WTC11 (cell line): ENCODE measurements at regions not wholly inside any gene's neighbourhood (a gene's known extent, or its start where the extent isn't known, plus 50 kb on each side); places are given as distances from the start of the nearest gene placed in this dataset.

Source experiments
- ATAC-seq: fragments of 200-7000 bp; cut with Tn5 transposase; 2 replicates; pipeline ENCODE4 v1.10.0; 2021; ENCODE audit warnings: mild to moderate bottlenecking, moderate library complexity
- CTCF ChIA-PET: fragments of 300-600 bp; sonication (Branson Sonifier 250); formaldehyde crosslinking; loops from one replicate; lab custom pipeline; 2021; ENCODE audit warnings: antibody characterized with exemption; lab: Charles Lee
- POLR2A ChIA-PET: fragments of 350-600 bp; sonication (Branson Sonifier 250); formaldehyde crosslinking; loops from one replicate; lab custom pipeline; 2021; ENCODE audit warnings: antibody characterized with exemption; lab: Charles Lee
- DNase-seq: peaks from one replicate; pipeline ENCODE4 v3.0.0; 2021; ENCODE audit warnings: low spot score
- H3K27ac Mint-ChIP-seq: 2 replicates; pipeline ENCODE4 v1.8.0; 2021; ENCODE audit warnings: mixed read lengths
- H3K27me3 Mint-ChIP-seq: 2 replicates; pipeline ENCODE4 v1.8.0; 2021; ENCODE audit warnings: low read depth, mild to moderate bottlenecking, moderate library complexity, mixed read lengths
- H3K36me3 Mint-ChIP-seq: 2 replicates; pipeline ENCODE4 v1.8.0; 2021; ENCODE audit warnings: mixed read lengths
- H3K4me1 Mint-ChIP-seq: 2 replicates; pipeline ENCODE4 v1.8.0; 2022; ENCODE audit warnings: mixed read lengths
- H3K4me3 Mint-ChIP-seq: 2 replicates; pipeline ENCODE4 v1.8.0; 2021; ENCODE audit warnings: mild to moderate bottlenecking, moderate library complexity, mixed read lengths
- H3K9me3 Mint-ChIP-seq: 2 replicates; pipeline ENCODE4 v1.8.0; 2021; ENCODE audit warnings: mixed read lengths
- ESRRA ChIP-seq: sonication (generic); formaldehyde crosslinking; IDR thresholded peaks from 2 replicates; pipeline ENCODE4 v1.8.1; 2022; ENCODE audit warnings: mild to moderate bottlenecking, missing genetic modification reagents, borderline replicate concordance
- ETV6 ChIP-seq: sonication (generic); formaldehyde crosslinking; IDR thresholded peaks from 2 replicates; pipeline ENCODE4 v1.8.1; 2022; ENCODE audit warnings: mild to moderate bottlenecking, missing genetic modification reagents
- GABPB1 ChIP-seq: sonication (generic); formaldehyde crosslinking; IDR thresholded peaks from 2 replicates; pipeline ENCODE4 v1.8.1; 2023; ENCODE audit warnings: mild to moderate bottlenecking, missing genetic modification reagents
- JUN ChIP-seq: sonication (generic); formaldehyde crosslinking; IDR thresholded peaks from 2 replicates; pipeline ENCODE4 v1.8.0; 2023; ENCODE audit warnings: mild to moderate bottlenecking, missing genetic modification reagents
- NFE2L1 ChIP-seq: sonication (generic); formaldehyde crosslinking; IDR thresholded peaks from 2 replicates; pipeline ENCODE4 v1.8.1; 2023; ENCODE audit warnings: missing genetic modification reagents
- NR1H2 ChIP-seq: sonication (generic); formaldehyde crosslinking; IDR thresholded peaks from 2 replicates; pipeline ENCODE4 v1.9.0; 2021; ENCODE audit warnings: mild to moderate bottlenecking, moderate library complexity, missing genetic modification reagents
- OVOL2 ChIP-seq: fragments of 250-450 bp; sonication (Bioruptor Pico); IDR thresholded peaks from 2 replicates; pipeline ENCODE4 v1.9.0; 2021; ENCODE audit warnings: mild to moderate bottlenecking, borderline replicate concordance
- TCF7 ChIP-seq: sonication (generic); formaldehyde crosslinking; IDR thresholded peaks from 2 replicates; pipeline ENCODE4 v1.8.0; 2022; ENCODE audit warnings: mild to moderate bottlenecking, low read depth, missing genetic modification reagents, moderate library complexity
- ZNF121 ChIP-seq: sonication (generic); formaldehyde crosslinking; IDR thresholded peaks from 2 replicates; pipeline ENCODE4 v1.8.0; 2023; ENCODE audit warnings: missing genetic modification reagents
- ZNF423 ChIP-seq: fragments of 250-450 bp; sonication (Bioruptor Pico); IDR thresholded peaks from 2 replicates; pipeline ENCODE4 v2.1.2; 2022; ENCODE audit warnings: mild to moderate bottlenecking, moderate library complexity
- TF ChIP-seq, protein P1 (sequence below): sonication (generic); formaldehyde crosslinking; IDR thresholded peaks from 2 replicates; pipeline ENCODE4 v1.8.1; 2022; ENCODE audit warnings: low read depth, missing genetic modification reagents, borderline replicate concordance
- TF ChIP-seq, protein P2 (sequence below): sonication (generic); formaldehyde crosslinking; IDR thresholded peaks from 2 replicates; pipeline ENCODE4 v1.8.1; 2023; ENCODE audit warnings: mild to moderate bottlenecking, missing genetic modification reagents, borderline replicate concordance
- TF ChIP-seq, protein P3 (sequence below): sonication (generic); formaldehyde crosslinking; IDR thresholded peaks from 2 replicates; pipeline ENCODE4 v1.8.1; 2022; ENCODE audit warnings: mild to moderate bottlenecking, missing genetic modification reagents, moderate library complexity, borderline replicate concordance
- TF ChIP-seq, protein P4 (sequence below): sonication (generic); formaldehyde crosslinking; IDR thresholded peaks from 2 replicates; pipeline ENCODE4 v1.8.0; 2023; ENCODE audit warnings: mild to moderate bottlenecking, missing genetic modification reagents
- TF ChIP-seq, protein P5 (sequence below): sonication (generic); formaldehyde crosslinking; IDR thresholded peaks from 2 replicates; pipeline ENCODE4 v1.8.0; 2023; ENCODE audit warnings: missing genetic modification reagents, mild to moderate bottlenecking, borderline replicate concordance
- TF ChIP-seq, protein P6 (sequence below): fragments of 200-600 bp; IDR thresholded peaks from 2 replicates; pipeline ENCODE4 v1.8.0; 2022; ENCODE audit warnings: antibody characterized with exemption
- TF ChIP-seq, protein P7 (sequence below): sonication (generic); formaldehyde crosslinking; IDR thresholded peaks from 2 replicates; pipeline ENCODE4 v1.8.0; 2022; ENCODE audit warnings: mild to moderate bottlenecking, missing genetic modification reagents

DNA sequence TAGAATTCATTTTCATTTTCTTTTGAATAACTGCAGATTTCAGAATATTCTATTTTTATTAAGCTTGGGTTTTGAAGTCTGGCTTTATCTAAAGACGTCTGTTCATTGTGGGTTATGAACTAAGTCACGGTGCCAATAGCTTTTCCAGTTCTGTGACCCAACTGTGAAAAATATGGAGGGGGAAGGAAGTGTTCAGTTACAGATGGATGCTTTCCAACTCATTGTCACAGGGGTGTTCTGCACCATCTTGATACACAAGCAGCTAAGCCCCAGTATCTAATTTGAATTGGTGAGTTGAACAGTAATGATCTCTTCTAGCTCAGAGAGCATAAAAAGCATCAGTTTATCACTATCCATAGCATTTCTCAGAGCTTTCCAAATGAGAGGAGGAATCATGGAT lies 710.6 kb downstream of the EDEM1 start (continued):
- TF ChIP-seq, protein P1, sequence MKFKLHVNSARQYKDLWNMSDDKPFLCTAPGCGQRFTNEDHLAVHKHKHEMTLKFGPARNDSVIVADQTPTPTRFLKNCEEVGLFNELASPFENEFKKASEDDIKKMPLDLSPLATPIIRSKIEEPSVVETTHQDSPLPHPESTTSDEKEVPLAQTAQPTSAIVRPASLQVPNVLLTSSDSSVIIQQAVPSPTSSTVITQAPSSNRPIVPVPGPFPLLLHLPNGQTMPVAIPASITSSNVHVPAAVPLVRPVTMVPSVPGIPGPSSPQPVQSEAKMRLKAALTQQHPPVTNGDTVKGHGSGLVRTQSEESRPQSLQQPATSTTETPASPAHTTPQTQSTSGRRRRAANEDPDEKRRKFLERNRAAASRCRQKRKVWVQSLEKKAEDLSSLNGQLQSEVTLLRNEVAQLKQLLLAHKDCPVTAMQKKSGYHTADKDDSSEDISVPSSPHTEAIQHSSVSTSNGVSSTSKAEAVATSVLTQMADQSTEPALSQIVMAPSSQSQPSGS (CRISPR knock-in tag) = no peak
- TF ChIP-seq JUN (CRISPR knock-in tag) = no peak
- TF ChIP-seq, protein P2, sequence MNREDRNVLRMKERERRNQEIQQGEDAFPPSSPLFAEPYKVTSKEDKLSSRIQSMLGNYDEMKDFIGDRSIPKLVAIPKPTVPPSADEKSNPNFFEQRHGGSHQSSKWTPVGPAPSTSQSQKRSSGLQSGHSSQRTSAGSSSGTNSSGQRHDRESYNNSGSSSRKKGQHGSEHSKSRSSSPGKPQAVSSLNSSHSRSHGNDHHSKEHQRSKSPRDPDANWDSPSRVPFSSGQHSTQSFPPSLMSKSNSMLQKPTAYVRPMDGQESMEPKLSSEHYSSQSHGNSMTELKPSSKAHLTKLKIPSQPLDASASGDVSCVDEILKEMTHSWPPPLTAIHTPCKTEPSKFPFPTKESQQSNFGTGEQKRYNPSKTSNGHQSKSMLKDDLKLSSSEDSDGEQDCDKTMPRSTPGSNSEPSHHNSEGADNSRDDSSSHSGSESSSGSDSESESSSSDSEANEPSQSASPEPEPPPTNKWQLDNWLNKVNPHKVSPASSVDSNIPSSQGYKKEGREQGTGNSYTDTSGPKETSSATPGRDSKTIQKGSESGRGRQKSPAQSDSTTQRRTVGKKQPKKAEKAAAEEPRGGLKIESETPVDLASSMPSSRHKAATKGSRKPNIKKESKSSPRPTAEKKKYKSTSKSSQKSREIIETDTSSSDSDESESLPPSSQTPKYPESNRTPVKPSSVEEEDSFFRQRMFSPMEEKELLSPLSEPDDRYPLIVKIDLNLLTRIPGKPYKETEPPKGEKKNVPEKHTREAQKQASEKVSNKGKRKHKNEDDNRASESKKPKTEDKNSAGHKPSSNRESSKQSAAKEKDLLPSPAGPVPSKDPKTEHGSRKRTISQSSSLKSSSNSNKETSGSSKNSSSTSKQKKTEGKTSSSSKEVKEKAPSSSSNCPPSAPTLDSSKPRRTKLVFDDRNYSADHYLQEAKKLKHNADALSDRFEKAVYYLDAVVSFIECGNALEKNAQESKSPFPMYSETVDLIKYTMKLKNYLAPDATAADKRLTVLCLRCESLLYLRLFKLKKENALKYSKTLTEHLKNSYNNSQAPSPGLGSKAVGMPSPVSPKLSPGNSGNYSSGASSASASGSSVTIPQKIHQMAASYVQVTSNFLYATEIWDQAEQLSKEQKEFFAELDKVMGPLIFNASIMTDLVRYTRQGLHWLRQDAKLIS (CRISPR knock-in tag) = no peak
- TF ChIP-seq ETV6 (CRISPR knock-in tag) = no peak

DNA sequence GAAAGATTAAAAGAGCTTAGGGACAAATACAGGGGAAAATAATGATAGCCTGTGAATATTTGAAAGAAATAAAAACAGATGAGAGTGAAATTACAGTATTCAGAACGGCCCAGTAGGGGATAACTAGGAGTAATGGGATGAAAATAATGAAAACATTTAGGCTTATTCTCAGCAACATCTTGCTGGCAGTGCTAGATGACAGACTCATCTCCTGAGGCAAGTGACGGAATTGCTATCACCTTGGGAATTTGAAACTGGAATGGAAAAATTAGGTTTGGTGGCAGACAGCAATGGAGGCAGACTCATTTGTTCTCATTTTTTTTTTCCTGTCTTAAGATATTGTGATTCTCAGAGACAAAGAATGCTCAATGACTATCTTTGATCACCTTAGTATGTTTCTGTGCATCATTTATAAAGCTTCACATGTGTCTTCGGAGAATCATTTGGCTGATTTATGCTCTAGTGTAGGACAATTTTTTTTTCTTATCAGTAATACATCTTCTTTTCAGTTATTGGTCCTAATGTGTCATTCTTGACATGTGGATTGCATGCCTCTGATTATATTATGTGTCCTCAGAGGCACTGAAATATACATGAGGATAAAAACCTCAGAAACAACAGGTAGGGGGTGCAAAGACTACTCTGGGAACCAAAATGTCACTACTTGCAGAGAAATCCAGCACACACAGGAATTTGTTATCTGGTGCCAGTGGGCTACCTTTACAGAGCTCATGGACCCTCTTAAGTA lies 711.7 kb downstream of the EDEM1 start:
- CTCF ChIA-PET = no interaction called here
- DNase-seq = no peak
- H3K4me1 Mint-ChIP-seq = no peaks in the 10 kb centered on the region

More for the DNA sequence above, 711.7 kb downstream of the EDEM1 start:
- no peak overlapping the region for H3K4me3 Mint-ChIP-seq
- TF ChIP-seq, protein P3, sequence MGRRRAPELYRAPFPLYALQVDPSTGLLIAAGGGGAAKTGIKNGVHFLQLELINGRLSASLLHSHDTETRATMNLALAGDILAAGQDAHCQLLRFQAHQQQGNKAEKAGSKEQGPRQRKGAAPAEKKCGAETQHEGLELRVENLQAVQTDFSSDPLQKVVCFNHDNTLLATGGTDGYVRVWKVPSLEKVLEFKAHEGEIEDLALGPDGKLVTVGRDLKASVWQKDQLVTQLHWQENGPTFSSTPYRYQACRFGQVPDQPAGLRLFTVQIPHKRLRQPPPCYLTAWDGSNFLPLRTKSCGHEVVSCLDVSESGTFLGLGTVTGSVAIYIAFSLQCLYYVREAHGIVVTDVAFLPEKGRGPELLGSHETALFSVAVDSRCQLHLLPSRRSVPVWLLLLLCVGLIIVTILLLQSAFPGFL (CRISPR knock-in tag) = no peak
- TF ChIP-seq NR1H2 (CRISPR knock-in tag) (no peak), OVOL2 (CRISPR knock-in tag) (no peak), JUN (CRISPR knock-in tag) (no peak), ZNF423 (no peak), ESRRA (CRISPR knock-in tag) (no peak), TCF7 (no peak), ZNF121 (CRISPR knock-in tag) (no peak), NFE2L1 (no peak), GABPB1 (CRISPR knock-in tag) (no peak)
- TF ChIP-seq, protein P4, sequence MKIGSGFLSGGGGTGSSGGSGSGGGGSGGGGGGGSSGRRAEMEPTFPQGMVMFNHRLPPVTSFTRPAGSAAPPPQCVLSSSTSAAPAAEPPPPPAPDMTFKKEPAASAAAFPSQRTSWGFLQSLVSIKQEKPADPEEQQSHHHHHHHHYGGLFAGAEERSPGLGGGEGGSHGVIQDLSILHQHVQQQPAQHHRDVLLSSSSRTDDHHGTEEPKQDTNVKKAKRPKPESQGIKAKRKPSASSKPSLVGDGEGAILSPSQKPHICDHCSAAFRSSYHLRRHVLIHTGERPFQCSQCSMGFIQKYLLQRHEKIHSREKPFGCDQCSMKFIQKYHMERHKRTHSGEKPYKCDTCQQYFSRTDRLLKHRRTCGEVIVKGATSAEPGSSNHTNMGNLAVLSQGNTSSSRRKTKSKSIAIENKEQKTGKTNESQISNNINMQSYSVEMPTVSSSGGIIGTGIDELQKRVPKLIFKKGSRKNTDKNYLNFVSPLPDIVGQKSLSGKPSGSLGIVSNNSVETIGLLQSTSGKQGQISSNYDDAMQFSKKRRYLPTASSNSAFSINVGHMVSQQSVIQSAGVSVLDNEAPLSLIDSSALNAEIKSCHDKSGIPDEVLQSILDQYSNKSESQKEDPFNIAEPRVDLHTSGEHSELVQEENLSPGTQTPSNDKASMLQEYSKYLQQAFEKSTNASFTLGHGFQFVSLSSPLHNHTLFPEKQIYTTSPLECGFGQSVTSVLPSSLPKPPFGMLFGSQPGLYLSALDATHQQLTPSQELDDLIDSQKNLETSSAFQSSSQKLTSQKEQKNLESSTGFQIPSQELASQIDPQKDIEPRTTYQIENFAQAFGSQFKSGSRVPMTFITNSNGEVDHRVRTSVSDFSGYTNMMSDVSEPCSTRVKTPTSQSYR (CRISPR knock-in tag) = no peak
- TF ChIP-seq, protein P5, sequence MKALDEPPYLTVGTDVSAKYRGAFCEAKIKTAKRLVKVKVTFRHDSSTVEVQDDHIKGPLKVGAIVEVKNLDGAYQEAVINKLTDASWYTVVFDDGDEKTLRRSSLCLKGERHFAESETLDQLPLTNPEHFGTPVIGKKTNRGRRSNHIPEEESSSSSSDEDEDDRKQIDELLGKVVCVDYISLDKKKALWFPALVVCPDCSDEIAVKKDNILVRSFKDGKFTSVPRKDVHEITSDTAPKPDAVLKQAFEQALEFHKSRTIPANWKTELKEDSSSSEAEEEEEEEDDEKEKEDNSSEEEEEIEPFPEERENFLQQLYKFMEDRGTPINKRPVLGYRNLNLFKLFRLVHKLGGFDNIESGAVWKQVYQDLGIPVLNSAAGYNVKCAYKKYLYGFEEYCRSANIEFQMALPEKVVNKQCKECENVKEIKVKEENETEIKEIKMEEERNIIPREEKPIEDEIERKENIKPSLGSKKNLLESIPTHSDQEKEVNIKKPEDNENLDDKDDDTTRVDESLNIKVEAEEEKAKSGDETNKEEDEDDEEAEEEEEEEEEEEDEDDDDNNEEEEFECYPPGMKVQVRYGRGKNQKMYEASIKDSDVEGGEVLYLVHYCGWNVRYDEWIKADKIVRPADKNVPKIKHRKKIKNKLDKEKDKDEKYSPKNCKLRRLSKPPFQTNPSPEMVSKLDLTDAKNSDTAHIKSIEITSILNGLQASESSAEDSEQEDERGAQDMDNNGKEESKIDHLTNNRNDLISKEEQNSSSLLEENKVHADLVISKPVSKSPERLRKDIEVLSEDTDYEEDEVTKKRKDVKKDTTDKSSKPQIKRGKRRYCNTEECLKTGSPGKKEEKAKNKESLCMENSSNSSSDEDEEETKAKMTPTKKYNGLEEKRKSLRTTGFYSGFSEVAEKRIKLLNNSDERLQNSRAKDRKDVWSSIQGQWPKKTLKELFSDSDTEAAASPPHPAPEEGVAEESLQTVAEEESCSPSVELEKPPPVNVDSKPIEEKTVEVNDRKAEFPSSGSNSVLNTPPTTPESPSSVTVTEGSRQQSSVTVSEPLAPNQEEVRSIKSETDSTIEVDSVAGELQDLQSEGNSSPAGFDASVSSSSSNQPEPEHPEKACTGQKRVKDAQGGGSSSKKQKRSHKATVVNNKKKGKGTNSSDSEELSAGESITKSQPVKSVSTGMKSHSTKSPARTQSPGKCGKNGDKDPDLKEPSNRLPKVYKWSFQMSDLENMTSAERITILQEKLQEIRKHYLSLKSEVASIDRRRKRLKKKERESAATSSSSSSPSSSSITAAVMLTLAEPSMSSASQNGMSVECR (CRISPR knock-in tag) = no peak
- TF ChIP-seq, protein P6, sequence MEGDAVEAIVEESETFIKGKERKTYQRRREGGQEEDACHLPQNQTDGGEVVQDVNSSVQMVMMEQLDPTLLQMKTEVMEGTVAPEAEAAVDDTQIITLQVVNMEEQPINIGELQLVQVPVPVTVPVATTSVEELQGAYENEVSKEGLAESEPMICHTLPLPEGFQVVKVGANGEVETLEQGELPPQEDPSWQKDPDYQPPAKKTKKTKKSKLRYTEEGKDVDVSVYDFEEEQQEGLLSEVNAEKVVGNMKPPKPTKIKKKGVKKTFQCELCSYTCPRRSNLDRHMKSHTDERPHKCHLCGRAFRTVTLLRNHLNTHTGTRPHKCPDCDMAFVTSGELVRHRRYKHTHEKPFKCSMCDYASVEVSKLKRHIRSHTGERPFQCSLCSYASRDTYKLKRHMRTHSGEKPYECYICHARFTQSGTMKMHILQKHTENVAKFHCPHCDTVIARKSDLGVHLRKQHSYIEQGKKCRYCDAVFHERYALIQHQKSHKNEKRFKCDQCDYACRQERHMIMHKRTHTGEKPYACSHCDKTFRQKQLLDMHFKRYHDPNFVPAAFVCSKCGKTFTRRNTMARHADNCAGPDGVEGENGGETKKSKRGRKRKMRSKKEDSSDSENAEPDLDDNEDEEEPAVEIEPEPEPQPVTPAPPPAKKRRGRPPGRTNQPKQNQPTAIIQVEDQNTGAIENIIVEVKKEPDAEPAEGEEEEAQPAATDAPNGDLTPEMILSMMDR = no peak
- TF ChIP-seq, protein P7, sequence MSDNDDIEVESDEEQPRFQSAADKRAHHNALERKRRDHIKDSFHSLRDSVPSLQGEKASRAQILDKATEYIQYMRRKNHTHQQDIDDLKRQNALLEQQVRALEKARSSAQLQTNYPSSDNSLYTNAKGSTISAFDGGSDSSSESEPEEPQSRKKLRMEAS = no peak
- no peak for ATAC-seq
- no peak overlapping the region for H3K27ac Mint-ChIP-seq
- H3K27me3 Mint-ChIP-seq = peaks cover 3% of the 10 kb centered on the region
- H3K36me3 Mint-ChIP-seq = peaks cover 21% of the 10 kb centered on the region
- POLR2A ChIA-PET = no interaction called here
- peaks cover 59% of the 10 kb centered on the region for H3K9me3 Mint-ChIP-seq
